GM12892 (cell line): ENCODE measurements at regions not wholly inside any gene's neighbourhood (a gene's known extent, or its start where the extent isn't known, plus 50 kb on each side); places are given as distances from the start of the nearest gene placed in this dataset.

Experiments
- POLR2A ChIP-seq: IDR thresholded peaks from 2 replicates; pipeline ENCODE4 v1.6.1; 2011; ENCODE audit warnings: low read depth, low read length, control low read depth
- POLR2AphosphoS5 ChIP-seq: IDR thresholded peaks from 2 replicates; pipeline ENCODE4 v1.6.1; 2011; ENCODE audit warnings: low read depth, low read length, control low read depth

DNA sequence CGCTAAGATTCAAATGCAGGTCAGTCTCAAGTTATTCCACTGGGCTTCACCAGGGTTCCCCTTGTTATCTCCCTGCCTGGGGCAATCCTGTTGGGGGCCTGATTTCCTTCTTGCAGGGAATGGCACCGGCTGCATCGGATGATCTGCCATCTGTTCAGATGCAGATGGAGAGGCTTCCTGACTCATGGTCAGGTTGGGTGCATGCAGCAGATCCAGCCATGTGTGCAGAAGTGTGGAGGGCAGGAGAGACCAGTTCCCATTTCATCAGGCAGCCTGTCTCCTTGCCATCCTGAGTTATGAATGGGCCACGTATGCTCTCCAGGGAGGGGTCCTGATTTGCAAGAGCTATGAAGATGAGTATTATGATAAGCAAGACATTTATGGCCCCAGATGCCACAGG is 161.2 kb upstream of the PLET1 start:
- TF ChIP-seq POLR2A (no peak), POLR2AphosphoS5 (no peak)
